Liver (tissue), 8 donors: ENCODE measurements at regions not wholly inside any gene's neighbourhood (a gene's known extent, or its start where the extent isn't known, plus 50 kb on each side); places are given as distances from the start of the nearest gene placed in this dataset.

Experiments used
- DNase-seq: peaks from one replicate; pipeline ENCODE4 v3.0.0-alpha.2; 2017; ENCODE audit warnings: low spot score
- H3K27ac ChIP-seq, 2 donors: one replicate each; pipeline ENCODE4 v1.7.0; 2013; ENCODE audit warnings: inconsistent platforms in 2 of 2, low read length in 2 of 2, control low read depth in 1 of 2, low read depth in 1 of 2, mild to moderate bottlenecking in 1 of 2
- H3K27me3 ChIP-seq, 4 donors: one replicate each; pipeline versions ENCODE4 v1.6.1 to v1.7.0; 2013; ENCODE audit warnings: low read length in 3 of 4, inconsistent platforms in 1 of 4, mild to moderate bottlenecking in 1 of 4, moderate library complexity in 1 of 4; ENCODE audit not compliant: control insufficient read depth in 4 of 4, insufficient read depth in 4 of 4
- H3K36me3 ChIP-seq, 4 donors: one replicate each; pipeline versions ENCODE4 v1.6.1 to v1.7.0; 2013; ENCODE audit warnings: low read length in 3 of 4, mild to moderate bottlenecking in 3 of 4, low read depth in 1 of 4, moderate library complexity in 1 of 4; ENCODE audit not compliant: control insufficient read depth in 4 of 4, insufficient read depth in 3 of 4
- H3K4me1 ChIP-seq, 4 donors: one replicate each; pipeline versions ENCODE4 v1.6.1 to v1.7.0; 2013; ENCODE audit warnings: low read length in 3 of 4, mild to moderate bottlenecking in 3 of 4, moderate library complexity in 1 of 4; ENCODE audit not compliant: control insufficient read depth in 4 of 4, insufficient read depth in 4 of 4
- H3K4me3 ChIP-seq, 3 donors: one replicate each; pipeline versions ENCODE4 v1.6.1 to v1.7.0; 2013; ENCODE audit warnings: low read length in 3 of 3, control low read depth in 1 of 3, low read depth in 1 of 3, mild to moderate bottlenecking in 1 of 3
- H3K9ac ChIP-seq, 2 donors: one replicate each; pipeline ENCODE4 v1.7.0; 2013; ENCODE audit warnings: low read length in 2 of 2, mild to moderate bottlenecking in 2 of 2, moderate library complexity in 2 of 2, control low read depth in 1 of 2, low read depth in 1 of 2
- H3K9me3 ChIP-seq, 4 donors: one replicate each; pipeline versions ENCODE4 v1.6.1 to v1.7.0; 2013; ENCODE audit warnings: low read length in 3 of 4; ENCODE audit not compliant: control insufficient read depth in 4 of 4
- ATF3 ChIP-seq: IDR thresholded peaks from 2 replicates; pipeline ENCODE4 v1.6.1; 2016; ENCODE audit warnings: antibody characterized with exemption
- CTCF ChIP-seq: fragments of 150-350 bp; IDR thresholded peaks from 2 replicates; pipeline ENCODE4 v1.5.1; 2017; ENCODE audit warnings: improper control_type of control experiment, low read depth, low read length; ENCODE audit not compliant: missing input control
- EGR1 ChIP-seq, 2 donors: IDR thresholded peaks; 2 replicates each; pipeline ENCODE4 v1.6.1; 2016 to 2018; ENCODE audit warnings: antibody characterized with exemption in 2 of 2, low read depth in 2 of 2
- FOXA1 ChIP-seq: IDR thresholded peaks from 2 replicates; pipeline ENCODE4 v1.6.1; 2016; ENCODE audit warnings: antibody characterized with exemption
- FOXA2 ChIP-seq: IDR thresholded peaks from 2 replicates; pipeline ENCODE4 v1.6.1; 2016; ENCODE audit warnings: antibody characterized with exemption
- GABPA ChIP-seq, 2 donors: IDR thresholded peaks in 1 of 2; conservative IDR thresholded peaks in 1 of 2; 2 replicates each; pipeline ENCODE4 v1.6.1; 2016; ENCODE audit warnings: antibody characterized with exemption in 2 of 2, mild to moderate bottlenecking in 1 of 2, moderate library complexity in 1 of 2
- HNF4A ChIP-seq, 2 donors: conservative IDR thresholded peaks; 2 replicates each; pipeline ENCODE4 v1.6.1; 2016; ENCODE audit warnings: antibody characterized with exemption in 2 of 2, mild to moderate bottlenecking in 2 of 2
- HNF4G ChIP-seq: IDR thresholded peaks from 2 replicates; pipeline ENCODE4 v1.6.1; 2016; ENCODE audit warnings: antibody characterized with exemption
- NR2F2 ChIP-seq: IDR thresholded peaks from 2 replicates; pipeline ENCODE4 v1.6.1; 2016; ENCODE audit warnings: antibody characterized with exemption
- RAD21 ChIP-seq, 2 donors: IDR thresholded peaks; 2 replicates each; pipeline ENCODE4 v1.6.1; 2016; ENCODE audit warnings: antibody characterized with exemption in 2 of 2, mild to moderate bottlenecking in 2 of 2
- RXRA ChIP-seq, 2 donors: IDR thresholded peaks; 2 replicates each; pipeline ENCODE4 v1.6.1; 2017 to 2018; ENCODE audit warnings: antibody characterized with exemption in 2 of 2, mild to moderate bottlenecking in 1 of 2
- SP1 ChIP-seq: IDR thresholded peaks from 2 replicates; pipeline ENCODE4 v1.6.1; 2018; ENCODE audit warnings: antibody characterized with exemption, mild to moderate bottlenecking
- WGBS: extraction: QIAGEN DNeasy Blood & Tissue Kit; methylation state at CpG from one replicate; pipeline ENCODE4 v1.1.7; 2013; 5-methylcytosine and 5-hydroxymethylcytosine counted together
- TF ChIP-seq, protein P1 (sequence below): IDR thresholded peaks from 2 replicates; pipeline ENCODE4 v1.6.1; 2016; ENCODE audit warnings: antibody characterized with exemption
- TF ChIP-seq, protein P2 (sequence below): IDR thresholded peaks from 2 replicates; pipeline ENCODE4 v1.6.1; 2016; ENCODE audit warnings: antibody characterized with exemption
- donor health status: healthy.
- donor health status: healthy.
- donor health status: healthy.
- donor health status: healthy.
- donor health status: healthy.

DNA sequence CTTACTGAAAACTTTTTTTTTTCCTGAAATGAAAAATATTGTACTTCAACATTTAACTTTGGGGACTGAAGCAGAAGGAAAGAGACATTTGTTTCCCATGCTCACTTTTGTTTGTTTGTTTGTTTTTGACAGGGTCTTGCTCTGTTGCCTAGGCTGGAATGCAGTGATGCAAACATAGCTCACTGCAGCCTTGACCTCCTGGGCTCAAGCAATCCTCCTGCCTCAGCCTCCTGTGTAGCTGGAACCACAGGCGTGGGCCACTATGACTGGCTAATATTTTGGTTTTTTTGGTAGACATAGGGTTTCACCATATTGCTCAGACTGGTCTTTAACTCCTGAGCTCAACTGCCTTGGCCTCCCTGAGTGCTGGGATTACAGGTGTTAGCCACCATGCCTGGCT, 70.9 kb upstream of the SPTBN1 start:
- Histone ChIP-seq H3K4me1 (no peaks in the 10 kb centered on the region), H3K27me3 (no peaks in the 10 kb centered on the region), H3K27ac (no peak overlapping the region), H3K9ac (no peak overlapping the region), H3K4me3 (no peak overlapping the region), H3K9me3 (peaks cover 0 to 2% (median 0%) of the 10 kb centered on the region in 4 donors), H3K36me3 (no peaks in the 10 kb centered on the region)
- DNase-seq: no peak
- 95% methylated on average over 1 of the region's 1 CpG for WGBS
- TF ChIP-seq GABPA (IDR thresholded peaks at IDR 0.05 in 1 of 2, conservative IDR thresholded peaks at IDR 0.05 in 1 of 2) (no peak), ATF3 (no peak), SP1 (no peak), NR2F2 (no peak), CTCF (no peak)

DNA sequence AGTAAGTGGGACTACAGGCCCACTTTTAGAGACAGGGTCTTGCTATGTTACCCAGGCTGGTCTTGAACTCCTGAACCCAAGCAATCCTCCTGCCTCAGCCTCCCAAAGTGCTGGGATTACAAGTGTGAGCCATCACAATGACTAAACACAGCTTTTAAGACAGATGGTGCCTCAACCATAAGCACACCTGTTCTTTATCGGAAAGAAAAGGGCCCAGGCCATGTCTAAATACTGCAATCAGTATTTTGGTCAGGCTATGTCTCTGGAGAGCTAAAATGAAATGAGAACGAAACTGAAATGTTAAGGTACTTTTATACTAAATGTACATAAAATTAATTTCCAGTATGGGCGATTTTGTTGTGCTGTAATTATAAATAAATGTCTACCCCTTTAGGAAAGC, 69.5 kb upstream of the SPTBN1 start:
- H3K9ac ChIP-seq: no peak overlapping the region

More for the DNA sequence above, 69.5 kb upstream of the SPTBN1 start:
- Histone ChIP-seq H3K36me3 (no peaks in the 10 kb centered on the region), H3K9me3 (peaks cover 0 to 2% (median 0%) of the 10 kb centered on the region in 4 donors), H3K4me3 (no peak overlapping the region), H3K27ac (no peak overlapping the region), H3K4me1 (no peaks in the 10 kb centered on the region), H3K27me3 (no peaks in the 10 kb centered on the region)
- TF ChIP-seq RAD21 (IDR thresholded peaks at IDR 0.05): no peak
- TF ChIP-seq FOXA1: no peak
- TF ChIP-seq, protein P1, sequence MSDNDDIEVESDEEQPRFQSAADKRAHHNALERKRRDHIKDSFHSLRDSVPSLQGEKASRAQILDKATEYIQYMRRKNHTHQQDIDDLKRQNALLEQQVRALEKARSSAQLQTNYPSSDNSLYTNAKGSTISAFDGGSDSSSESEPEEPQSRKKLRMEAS: no peak
- TF ChIP-seq GABPA (IDR thresholded peaks at IDR 0.05 in 1 of 2, conservative IDR thresholded peaks at IDR 0.05 in 1 of 2): no peak
- TF ChIP-seq, protein P2, sequence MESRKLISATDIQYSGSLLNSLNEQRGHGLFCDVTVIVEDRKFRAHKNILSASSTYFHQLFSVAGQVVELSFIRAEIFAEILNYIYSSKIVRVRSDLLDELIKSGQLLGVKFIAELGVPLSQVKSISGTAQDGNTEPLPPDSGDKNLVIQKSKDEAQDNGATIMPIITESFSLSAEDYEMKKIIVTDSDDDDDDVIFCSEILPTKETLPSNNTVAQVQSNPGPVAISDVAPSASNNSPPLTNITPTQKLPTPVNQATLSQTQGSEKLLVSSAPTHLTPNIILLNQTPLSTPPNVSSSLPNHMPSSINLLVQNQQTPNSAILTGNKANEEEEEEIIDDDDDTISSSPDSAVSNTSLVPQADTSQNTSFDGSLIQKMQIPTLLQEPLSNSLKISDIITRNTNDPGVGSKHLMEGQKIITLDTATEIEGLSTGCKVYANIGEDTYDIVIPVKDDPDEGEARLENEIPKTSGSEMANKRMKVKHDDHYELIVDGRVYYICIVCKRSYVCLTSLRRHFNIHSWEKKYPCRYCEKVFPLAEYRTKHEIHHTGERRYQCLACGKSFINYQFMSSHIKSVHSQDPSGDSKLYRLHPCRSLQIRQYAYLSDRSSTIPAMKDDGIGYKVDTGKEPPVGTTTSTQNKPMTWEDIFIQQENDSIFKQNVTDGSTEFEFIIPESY: no peak
- no peak for TF ChIP-seq HNF4A (conservative IDR thresholded peaks at IDR 0.05)
- no peak for TF ChIP-seq CTCF
- no peak for TF ChIP-seq FOXA2
- no peak for TF ChIP-seq NR2F2
- TF ChIP-seq RXRA (IDR thresholded peaks at IDR 0.05): no peak
- TF ChIP-seq SP1: no peak
- no peak for TF ChIP-seq ATF3
- no peak for TF ChIP-seq HNF4G
- TF ChIP-seq EGR1 (IDR thresholded peaks at IDR 0.05; ENCODE audit: low read depth in 2 of 2): no peak
- WGBS: 88% methylated on average over 3 of the region's 3 CpGs
- DNase-seq: no peak
